Glomerular visceral epithelial cell (primary cell): ENCODE measurements at regions not wholly inside any gene's neighbourhood (a gene's known extent, or its start where the extent isn't known, plus 50 kb on each side); places are given as distances from the start of the nearest gene placed in this dataset.

Experiments
- DNase-seq: peaks from one replicate; pipeline ENCODE4 v3.0.0-alpha.2; 2016; ENCODE audit errors: extremely low spot score

DNA sequence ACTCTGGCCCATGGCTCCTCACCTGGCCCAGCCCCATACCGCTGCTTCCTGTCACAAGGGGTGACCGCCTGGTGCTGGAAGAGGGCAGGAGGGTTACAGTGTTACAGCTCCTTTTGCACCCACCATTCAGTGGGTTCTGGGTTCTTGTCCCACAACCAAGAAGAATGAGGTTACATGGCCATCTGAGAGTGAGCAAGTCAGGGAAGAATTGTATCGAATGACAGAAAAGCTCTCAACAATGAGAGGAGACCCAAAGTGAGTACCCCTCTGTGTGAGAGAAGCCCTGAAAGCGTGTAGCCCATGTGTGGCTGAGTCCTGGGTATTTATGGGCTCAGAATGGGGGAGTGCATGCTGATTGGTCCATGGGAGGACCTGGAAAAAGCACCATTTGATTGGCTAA lies 888.5 kb downstream of the ADGRL2 start:
- no peak for DNase-seq

DNA sequence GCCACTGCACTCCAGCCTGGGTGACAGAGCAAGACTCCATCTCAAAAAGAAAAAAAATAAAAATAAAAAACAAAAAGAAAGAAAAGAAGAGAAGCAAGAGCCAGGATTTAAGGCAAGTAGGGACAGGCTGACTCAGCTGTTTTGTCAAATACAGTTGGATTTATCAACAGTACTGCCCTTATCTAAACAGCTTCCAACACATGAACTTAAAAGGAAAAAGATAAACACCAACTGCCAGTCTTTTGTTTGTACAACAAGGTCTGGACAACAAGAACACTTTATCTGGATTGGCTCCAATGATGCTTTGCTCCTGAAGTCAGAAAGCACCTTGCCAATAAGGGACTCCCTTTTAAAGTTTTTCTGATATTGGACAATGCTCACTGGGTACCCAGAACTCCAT lies 886.0 kb downstream of the ADGRL2 start:
- DNase-seq = no peak

DNA sequence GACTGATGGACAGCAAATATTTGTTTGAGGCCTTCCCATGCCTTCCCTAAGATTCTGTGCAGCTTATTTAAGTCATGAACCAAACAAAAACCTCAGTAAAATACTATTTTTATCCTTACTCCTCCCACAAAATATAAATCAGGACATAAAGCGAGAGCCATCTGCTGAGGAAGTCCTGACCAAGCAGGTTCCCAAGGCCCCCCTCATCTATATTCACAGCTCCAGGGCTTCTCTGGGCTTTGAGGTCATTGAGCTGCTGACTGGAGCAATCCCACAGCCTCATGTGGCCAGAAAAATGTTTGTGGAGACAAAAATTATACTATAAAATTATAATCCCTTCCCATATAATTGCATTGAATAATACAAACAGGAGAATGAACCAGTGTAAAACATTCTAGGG lies 846.2 kb downstream of the ADGRL2 start:
- no peak for DNase-seq

DNA sequence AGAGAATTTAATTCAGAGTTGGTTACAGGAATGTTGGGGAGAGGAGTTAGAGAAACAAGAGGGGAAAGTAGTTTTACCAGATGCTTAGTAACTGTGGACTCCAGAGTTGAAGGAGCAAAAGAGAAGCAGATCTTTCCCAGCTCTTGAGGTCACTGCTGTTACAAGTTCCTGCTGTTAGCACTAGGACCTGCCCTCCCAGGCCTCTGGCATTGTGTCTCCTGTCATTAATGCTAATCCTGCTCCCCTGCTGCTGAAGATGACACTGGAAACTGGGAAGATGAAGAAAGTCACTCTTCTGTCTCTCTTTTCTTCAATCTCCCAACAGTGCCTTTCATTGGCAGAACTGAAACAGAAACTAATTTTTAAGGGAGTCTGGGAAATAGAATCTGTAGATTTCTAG lies 845.6 kb downstream of the ADGRL2 start:
- DNase-seq = no peak

DNA sequence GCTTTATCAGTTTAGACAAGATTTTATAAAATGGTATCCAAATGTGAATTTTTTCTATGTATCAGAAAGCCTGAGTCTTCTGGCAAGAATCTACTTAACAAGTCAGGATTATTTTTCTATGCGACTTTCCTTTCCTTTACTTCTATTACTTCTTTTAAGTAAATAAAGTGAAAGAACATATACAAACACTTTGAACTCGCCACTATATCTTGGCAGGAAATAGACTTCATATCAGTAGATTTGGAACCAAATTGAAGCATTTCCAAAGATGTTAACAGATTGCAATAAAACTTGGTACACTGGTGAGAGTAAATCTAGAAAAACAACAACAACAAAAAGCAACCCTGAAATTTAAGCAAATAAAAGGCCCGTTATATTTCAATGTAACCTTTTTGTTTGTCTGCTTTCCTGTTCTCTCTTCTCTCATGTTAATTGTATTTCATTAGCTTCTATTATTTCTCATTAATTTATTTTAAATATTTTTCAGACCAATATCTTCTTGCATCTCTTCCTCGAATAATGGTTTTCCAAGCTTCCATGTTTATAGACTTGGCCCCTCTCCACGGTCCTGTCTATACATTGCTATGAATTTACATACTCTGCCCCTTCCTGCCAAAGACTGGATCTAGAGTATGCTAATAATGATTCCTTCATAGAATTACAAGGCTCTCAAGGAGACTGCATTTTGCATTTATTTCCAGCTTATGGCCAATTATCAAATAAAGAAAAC lies 843.6 kb downstream of the ADGRL2 start:
- DNase-seq = no peak

DNA sequence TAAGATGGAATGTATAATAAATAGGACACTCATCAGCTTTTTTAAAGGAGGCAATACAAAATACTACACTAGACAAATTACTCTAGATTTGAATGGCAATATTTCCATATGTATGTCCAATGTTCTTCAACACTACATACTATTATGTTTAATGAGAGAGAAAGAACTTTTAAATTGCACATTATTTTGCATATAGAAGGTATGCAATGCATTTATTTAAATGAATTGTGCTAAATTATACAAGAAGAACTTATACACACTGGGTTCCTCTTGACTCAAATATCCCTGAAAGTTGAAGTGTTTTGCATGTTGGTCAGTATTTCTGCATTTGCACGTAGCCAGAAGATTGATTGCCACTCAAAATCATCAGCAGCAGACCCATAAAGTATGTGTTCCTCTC lies 839.6 kb downstream of the ADGRL2 start:
- no peak for DNase-seq

DNA sequence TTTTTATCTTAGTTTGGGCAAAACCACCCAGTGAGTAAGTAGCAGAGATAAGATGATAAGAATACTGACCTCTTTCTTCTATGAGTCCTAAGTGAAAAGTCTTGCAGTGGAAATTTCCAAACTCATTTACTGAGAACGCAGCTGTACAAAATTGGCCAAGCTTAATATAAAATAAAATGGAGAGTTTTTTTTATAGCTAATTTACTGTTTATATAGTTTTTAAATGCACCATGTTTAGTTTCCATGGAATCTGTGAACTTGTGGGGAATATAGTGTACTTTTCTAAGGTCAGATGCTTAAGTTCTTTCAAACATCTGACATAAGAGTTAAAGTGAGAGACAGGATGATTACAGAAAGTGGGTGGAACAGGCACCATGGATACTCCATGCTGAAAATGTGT lies 833.5 kb downstream of the ADGRL2 start:
- DNase-seq = no peak

DNA sequence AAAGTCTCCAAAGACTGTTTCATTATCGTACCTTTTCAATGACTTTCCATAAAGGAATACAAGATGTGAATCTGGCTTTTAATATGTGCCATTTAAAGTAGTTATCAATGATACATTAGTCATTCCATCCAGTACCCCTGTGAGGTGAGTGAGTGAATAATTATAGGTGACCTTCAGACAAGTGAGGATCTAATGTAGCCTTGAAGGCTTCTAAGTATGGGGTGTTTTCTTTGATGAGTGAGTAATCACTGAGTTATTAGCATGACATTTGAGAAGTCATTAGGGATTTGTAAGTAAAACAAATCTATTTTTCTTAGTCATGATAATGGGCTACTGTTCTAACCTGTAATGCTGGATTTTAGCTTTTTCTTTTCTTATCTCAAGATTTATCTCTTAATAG lies 831.4 kb downstream of the ADGRL2 start:
- no peak for DNase-seq

DNA sequence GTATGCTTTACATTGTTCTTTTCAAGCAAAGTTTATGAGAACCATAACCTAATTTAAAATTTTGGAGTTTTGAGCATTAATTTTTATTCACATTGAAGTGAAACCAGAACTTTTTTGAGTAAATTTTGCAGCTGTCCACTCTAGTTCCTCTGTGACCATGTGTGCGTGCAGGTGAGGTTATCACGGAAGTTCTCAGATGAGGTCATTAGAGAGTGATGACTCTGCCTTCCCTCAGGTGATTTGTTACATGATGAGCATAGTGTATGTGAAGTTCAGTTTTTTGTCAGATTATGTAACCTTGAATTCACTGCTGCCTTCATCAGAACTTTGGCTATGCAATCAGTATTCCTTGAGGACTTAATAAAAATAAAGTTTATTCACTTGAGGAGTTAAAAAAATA lies 828.2 kb downstream of the ADGRL2 start:
- no peak for DNase-seq

DNA sequence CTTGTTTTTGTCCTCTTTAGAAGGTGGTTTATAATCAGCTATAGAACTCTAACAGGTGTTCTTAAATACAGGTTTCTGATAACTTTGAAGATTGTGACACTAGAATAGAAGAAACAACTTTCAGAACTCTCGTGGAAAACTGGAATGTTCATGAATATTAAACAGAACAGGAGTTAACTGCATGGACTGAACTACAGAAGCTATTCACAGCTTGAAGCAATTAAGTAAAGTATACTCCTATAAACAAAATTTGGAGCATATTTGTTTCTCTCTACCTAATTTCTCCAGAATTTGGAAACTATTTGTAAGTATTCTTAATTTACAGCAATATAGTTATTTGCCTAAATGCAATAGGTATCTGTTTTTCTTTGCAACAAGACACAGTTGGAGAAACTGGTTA lies 824.8 kb downstream of the ADGRL2 start:
- no peak for DNase-seq

DNA sequence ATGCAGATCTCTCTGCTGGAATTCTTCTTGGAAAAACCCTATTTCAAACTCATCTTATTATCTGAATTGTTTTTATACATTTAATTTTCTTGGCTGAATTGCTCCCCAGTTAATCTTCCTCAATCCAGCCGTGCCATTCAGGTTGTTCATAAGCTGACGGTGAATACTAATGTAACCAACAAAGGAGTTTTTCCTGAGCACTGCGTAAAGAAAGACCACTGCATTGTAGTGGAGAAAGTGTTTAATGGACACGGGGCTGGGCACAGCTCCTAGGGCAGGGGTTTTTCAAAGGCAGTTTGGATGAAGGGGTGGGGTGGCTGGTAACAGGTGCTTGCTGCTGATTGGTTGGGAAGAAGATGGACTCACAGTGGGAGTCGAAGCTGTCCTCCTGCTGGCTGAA lies 820.3 kb downstream of the ADGRL2 start:
- no peak for DNase-seq

DNA sequence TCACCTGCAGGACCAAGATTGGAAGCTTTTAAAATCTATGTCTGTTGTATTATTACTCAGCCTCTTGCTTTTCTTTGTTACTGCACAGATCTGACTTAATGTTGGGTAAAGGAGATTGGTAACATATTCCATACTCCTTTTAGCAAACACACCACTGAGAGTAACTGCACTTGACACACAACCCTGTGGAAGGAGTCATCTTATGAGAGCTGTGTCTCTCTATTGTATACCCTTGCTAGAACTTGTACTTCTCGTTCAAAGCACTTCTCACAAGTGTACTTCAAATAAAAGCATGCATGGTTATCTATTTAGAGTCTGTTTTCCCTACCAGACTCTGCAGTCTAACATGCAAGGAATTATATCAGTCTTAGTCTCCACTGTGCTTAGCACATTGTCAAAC lies 813.4 kb downstream of the ADGRL2 start:
- DNase-seq = no peak

DNA sequence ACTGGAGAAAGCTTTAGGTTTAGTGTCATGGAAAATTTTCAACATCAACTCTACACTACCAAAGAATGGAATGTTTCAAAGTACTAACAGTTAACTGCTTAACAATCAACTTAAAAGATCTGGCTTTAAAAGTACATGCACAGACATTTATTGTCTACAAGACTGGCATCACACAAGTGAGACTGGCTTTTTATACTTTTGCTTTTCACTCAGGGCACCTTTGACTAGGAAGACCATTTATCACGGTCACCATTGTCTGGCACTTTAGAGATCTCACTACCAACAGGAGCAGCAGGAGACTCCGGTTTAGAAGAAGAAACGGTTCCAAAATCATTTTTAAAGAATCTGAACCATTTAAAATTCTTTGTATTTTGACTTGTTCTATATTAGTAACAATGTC lies 812.3 kb downstream of the ADGRL2 start:
- no peak for DNase-seq

DNA sequence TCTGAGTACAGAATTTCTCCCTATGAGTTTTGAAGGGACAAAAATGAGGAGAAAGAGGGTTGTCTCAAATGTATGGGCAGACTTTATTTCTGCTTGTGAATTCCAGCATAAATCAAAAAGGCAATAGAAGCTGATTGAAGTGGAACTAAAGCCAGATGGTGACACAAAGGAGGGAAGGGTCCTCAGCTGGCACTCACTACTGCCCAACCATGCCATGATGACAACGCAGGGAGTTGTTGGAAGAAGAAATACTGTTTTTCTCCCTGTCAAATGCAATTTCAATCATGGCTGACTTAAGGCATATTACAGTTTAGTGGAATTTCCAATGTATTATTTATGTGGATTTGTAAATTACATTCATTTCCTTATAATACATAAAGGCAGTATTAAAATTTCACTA lies 805.8 kb downstream of the ADGRL2 start:
- no peak for DNase-seq

DNA sequence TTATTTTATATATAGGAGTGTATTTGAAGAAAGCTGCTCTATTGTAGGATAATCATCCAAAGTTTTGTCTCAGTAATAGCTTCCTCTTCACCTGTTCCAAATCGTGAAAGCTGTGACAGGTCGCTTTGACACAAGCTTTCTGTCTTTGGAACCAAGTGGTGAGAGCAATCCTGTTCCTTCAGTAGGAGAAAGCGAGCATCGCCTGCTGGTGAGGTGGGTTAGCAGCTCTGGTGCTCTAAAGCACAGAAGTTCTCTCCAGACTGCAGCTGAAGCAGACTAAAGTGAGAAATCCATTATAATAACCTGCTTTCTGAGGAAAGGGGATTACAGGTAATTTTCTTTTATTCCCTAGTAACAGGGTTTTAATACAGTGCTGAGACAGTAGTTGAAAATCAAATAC lies 803.8 kb downstream of the ADGRL2 start:
- DNase-seq = no peak

DNA sequence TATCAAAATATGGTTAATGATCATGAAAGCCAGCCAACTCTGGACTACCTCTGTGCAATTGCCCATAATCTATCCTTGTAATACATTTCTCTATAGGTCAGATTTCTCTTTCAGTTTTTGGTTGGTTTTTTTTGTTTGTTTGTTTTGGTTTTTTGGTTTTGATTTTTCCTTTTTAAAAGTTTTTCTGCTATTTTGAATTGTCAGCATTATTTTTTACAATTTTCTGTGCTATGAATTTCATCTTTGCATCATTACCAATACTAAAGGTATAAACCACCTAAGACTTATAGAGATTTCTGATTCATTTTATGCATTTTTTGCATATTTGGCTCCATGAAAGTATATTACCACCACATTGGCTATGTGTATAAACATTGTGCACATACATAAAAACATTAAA lies 799.6 kb downstream of the ADGRL2 start:
- DNase-seq = no peak

DNA sequence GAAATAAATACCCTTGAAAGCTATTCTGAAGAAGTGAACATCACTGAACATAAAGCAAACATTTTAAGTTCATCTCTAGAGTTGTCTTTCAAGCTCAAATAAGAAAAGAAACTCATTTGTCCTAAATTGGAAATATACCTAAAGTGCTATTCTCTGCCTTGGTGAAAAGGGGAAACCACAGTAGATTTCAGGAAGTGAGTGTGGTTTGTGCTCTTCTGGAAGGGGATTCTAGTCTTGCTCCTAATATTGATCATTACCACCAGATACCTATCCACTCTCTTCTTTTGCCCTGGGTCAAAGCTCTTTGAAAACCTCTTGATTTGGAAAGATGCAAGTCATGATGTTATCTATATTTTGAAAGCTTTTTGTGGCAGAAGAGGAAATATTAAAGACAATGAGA lies 798.1 kb downstream of the ADGRL2 start:
- no peak for DNase-seq

DNA sequence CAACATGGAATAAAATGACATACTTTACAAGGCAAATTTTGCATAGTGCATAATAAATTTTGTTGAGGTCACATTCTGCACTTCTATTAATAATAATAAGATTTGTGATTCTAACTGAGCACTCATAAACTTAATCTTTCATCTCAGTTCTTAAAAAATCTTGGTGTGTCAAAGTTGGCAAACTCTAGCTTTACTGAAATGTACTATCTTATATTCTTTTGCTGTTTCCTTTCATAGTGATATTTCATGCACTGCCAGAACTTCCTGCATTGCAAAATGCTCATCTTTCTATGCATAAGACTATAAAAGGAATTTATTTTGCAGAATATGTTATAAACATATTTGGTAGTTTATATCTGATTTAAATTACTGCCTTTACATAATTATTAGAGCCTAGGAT lies 797.6 kb downstream of the ADGRL2 start:
- DNase-seq = no peak

DNA sequence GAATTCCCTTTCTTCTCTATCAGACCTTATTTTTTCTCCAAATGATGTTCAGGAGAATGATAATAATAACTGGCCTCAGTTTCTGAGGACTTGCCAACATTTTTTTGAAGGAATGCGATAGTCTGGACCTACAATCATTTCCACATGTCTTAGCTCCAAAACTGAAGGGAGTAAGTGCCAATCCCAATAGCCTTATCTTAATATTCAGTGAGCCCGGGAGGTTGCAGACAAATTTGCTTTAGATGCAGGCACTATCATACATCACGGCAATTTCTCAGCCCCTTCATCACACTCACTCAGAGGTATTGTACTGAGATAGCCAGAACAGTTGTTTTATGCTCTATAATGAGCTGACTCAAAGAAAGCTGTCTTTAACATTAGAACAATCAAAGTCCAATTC lies 796.9 kb downstream of the ADGRL2 start:
- DNase-seq = no peak

DNA sequence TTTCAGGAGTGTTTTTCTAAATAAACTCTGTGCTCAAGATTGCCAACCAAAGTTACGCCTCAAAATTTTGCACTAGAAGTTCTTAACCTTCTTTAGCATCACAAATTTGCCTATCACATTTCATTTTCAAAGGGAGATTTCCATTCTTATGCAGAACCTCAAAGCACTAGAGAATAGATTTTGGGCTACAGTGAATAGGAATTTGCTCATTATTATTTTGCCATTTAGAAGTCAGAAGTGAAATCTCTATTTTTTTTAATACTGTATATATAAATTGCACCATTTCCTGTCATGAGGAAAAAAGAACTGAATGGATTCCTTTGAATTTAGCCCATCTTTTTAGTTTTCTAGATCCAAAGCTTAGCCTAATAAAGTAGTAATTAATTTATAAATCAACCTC lies 796.4 kb downstream of the ADGRL2 start:
- DNase-seq = no peak

DNA sequence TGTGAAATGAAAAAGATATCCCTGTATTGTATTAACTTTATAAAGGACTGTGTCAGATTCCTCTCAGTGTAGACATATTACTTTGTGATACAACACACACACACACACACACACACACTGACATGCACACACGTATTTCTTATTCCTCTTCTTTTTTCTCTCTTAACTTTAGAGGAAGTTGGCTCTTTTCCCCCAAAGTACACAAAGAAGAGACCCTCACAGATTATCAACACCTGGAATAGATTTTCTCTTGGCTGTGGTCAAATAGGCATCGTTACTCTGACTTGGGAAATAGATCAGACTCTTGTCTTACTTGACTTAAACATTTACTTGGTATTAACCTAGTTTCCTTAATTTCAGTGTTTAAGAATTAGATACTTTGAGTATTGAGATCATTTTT lies 792.8 kb downstream of the ADGRL2 start:
- no peak for DNase-seq

DNA sequence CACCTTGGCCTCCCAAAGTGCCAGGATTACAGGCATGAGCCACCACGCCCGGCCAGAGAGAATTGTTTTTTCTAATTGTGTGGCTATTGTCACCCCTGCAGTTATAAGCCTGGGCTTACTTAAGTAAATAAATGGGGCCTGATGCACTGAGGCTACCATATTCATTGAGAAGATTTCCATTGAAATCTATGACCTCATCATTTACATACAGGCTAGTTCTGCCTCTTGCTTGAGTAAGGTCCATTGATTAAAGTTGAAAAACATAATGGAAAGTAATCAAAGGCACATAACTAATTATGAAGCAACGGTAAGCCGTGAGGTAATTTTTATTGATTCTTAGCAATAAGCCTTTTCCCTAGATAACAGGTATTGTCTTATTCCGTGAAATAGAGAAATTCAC lies 788.9 kb downstream of the ADGRL2 start:
- no peak for DNase-seq

DNA sequence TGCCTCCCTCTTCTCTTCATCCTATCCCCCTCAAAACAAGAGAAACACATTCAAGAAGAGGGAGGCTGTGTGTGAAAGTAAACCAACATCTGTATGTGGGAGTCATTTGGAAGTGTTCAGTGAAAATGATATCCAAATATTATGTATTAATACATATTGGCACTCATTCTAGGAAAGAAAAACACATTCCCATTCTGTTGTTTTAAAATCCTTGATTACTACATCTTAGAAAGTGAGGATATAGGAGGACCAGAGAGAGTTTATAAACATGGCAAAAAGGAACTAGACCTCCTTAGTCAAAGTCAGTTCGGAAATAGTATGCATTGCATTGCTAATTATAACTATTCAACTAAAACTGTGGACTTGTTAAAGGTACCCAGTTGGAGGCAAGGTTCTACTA lies 786.6 kb downstream of the ADGRL2 start:
- DNase-seq = no peak

DNA sequence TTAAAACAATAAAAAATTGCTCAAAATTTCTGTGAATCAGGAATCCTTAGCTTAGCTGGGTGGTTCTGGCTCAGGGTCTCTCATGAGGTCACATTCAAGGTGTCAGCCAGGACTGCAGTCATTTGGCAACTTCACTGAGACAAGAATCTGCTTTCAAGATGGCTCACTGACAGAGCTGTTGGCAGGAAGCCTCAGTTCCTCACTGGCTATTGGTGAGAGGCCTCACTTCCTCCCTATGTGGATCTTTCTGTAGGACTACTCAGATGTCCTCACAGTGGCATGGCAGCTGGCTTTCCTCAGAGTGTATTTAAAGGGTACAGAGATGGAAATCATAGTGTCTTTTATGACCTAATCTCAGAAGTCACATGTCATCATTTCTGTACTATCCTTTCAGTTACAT lies 785.7 kb downstream of the ADGRL2 start:
- no peak for DNase-seq

DNA sequence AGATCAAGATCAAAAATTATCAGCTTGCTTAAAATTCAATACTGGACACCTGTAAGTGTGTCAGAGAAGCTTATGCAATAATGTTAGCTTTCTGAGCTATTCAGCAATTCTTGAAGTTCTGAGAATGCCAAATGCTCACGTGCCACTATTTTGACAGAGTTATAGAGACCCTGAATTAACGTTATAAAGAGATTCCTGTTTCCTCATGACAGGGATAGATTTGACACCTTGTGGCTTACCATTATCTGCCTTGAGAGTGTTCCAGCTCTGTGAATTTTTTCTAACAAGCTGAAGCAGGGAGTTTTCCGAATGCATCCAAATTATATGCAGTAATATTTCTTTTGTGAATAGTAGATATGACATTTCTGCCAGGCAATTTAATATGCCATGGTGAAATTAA lies 781.6 kb downstream of the ADGRL2 start:
- DNase-seq = no peak
